NCI-H2171 (cell line): ENCODE measurements at regions not wholly inside any gene's neighbourhood (a gene's known extent, or its start where the extent isn't known, plus 50 kb on each side); places are given as distances from the start of the nearest gene placed in this dataset.
"Not testable (repeated sequence)": the region's sequence is repeated elsewhere in the genome, so short reads cannot be mapped to it uniquely, and the experiment has no call there.

ENCODE experiments used
- DNase-seq: peaks from one replicate; lab custom pipeline; 2025; lab: John Stamatoyannopoulos, UW

- not testable (repeated sequence) for DNase-seq
These were observed 64.4 kb upstream of the LPCAT1 start for GRCh38 chr5:1588071-1588694.

DNA sequence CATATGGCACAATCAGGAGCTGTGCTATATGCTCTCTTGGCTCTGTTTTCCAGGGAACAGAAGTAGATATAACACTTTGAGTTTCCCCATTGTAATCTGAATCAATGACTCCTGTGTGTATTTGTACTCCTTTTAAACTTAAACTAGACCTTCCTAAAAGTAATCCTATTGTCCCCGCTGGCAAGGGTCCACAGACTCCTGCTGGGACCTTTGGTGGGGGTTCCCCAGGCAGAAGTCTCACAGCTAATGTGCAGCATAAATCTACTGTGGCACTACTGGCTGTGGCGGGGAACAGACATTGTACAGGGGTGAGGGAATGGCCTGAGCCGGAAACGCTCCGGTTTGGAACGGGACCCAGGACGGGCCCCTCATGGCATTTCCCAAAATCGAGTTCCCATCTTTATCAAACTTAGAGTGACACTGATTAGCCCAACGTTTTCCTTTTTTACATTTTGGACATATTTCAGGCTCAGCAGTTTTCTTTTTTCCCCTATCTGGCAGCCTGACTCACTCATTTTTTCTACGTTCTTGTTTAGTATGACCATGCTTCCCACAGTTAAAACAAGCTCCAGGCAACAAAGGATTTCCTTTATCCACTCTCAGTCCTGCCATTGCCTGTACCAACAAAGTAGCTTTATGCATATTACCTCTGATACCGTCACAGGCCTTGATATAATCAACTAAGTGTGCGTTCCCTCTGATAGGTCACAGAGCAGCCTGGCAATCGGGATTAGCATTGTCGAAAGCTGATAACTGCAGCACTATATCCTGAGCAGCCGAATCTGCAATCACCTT lies 59.5 kb upstream of the LPCAT1 start:
- not testable (repeated sequence) for DNase-seq

- not testable (repeated sequence) for DNase-seq
These were observed 55.6 kb upstream of the LPCAT1 start for GRCh38 chr5:1579389-1579788.

GRCh38 chr5:1576851-1577250 lies 53.1 kb upstream of the LPCAT1 start:
- DNase-seq = not testable (repeated sequence)

- not testable (repeated sequence) for DNase-seq
These were observed 52.4 kb upstream of the LPCAT1 start for GRCh38 chr5:1575991-1576714.

GRCh38 chr5:1575491-1575890 lies 51.7 kb upstream of the LPCAT1 start:
- not testable (repeated sequence) for DNase-seq

DNA sequence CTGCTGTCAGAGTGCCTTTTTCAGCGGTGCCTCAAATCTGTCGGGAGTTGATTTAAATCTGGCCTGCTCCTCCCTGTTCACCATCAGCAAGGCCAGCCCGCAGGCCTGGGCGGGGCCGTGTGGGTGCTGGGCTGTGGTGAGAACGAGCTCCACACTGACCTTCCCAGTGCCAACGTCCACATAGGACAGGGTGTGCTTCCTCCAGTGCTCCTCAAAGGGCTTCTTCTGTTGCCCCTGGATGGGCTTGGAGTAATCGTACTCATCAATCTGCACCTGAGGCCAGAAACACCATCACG lies 50.2 kb upstream of the LPCAT1 start:
- not testable (repeated sequence) for DNase-seq

DNA sequence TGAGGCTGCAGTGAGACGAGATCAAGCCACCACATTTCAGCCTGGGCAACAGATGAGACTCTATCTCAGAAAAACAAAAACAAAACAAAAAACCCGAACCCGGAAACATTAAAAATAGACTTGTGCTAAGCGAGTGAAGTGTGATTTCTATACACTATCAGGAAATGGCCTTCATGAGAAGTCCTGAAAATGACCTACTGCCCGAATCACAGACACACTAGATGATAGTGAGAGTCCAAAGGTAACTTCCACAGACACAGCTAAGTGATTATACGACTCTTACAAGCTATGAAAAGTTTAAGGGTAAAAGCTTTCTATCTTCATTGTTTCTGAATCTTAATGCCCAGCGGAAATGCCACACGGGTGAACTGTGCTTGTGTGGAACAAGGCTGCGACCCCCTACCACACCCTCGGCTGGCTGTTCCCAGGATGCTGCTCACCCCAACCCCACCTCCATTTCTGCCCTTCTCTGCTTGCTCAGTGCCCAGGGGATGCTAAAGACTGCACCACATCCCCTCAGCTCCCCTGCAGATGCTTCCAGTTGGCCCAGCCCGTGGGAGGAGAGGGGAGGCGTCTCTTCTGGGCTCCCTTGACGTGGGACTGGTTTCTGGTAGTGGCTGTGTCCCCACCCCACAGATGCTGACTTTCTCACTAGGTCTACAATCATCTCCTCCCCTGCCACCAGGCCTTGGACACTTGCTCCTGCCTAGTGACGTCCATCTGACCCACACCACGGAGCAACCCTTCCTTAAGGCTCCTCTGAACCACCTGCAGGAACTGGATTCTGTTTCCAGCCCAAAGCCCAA lies 49.7 kb upstream of the LPCAT1 start:
- not testable (repeated sequence) for DNase-seq
